ENCODE measurements at regions not wholly inside any gene's neighbourhood (a gene's known extent, or its start where the extent isn't known, plus 50 kb on each side); places are given as distances from the start of the nearest gene placed in this dataset.

GRCh38 chr12:127539226-127539858 is 727.6 kb upstream of the TMEM132C start:
- TF ChIP-seq CTCF (conservative IDR thresholded peaks at IDR 0.05; ENCODE audit: low read length), result no peak
- TF ChIP-seq EZH2phosphoT487 (IDR thresholded peaks at IDR 0.05; ENCODE audit: borderline replicate concordance, low read depth, low read length), result no peak
